Astrocyte of the spinal cord (primary cell): ENCODE measurements at regions not wholly inside any gene's neighbourhood (a gene's known extent, or its start where the extent isn't known, plus 50 kb on each side); places are given as distances from the start of the nearest gene placed in this dataset.
A peak's percentile ranks its signal among the peaks of the same experiment; 100 is the strongest.
"Not testable (repeated sequence)": the region's sequence is repeated elsewhere in the genome, so short reads cannot be mapped to it uniquely, and the experiment has no call there.

Source experiments
- DNase-seq: peaks from one replicate; pipeline ENCODE4 v3.0.0; 2011; ENCODE audit warnings: low read depth, low spot score
- H3K4me3 ChIP-seq: 2 replicates; pipeline ENCODE4 v1.5.1; 2011; ENCODE audit warnings: low read depth, mild to moderate bottlenecking, low read length, moderate library complexity
- in situ Hi-C: cut with HindIII; loops from 2 replicates; pipeline ENCODE4 v1.10.0; 2017; ENCODE audit warnings: low sequenced_read_pairs
- TF ChIP-seq, protein P1 (sequence below): IDR thresholded peaks from 2 replicates; pipeline ENCODE4 v1.5.1; 2012; ENCODE audit warnings: low read depth, mild to moderate bottlenecking, low read length, inconsistent platforms

GRCh38 chr6:144530118-144530517 is 245.0 kb downstream of the UTRN start:
- in situ Hi-C loops, result no loop called here

GRCh38 chr6:144532238-144532637 is 247.1 kb downstream of the UTRN start:
- DNase-seq, H3K4me3 ChIP-seq, in situ Hi-C loops: not testable (repeated sequence)

More at GRCh38 chr6:144530118-144530517, 245.0 kb downstream of the UTRN start:
- DNase-seq, result no peak
- TF ChIP-seq, protein P1, sequence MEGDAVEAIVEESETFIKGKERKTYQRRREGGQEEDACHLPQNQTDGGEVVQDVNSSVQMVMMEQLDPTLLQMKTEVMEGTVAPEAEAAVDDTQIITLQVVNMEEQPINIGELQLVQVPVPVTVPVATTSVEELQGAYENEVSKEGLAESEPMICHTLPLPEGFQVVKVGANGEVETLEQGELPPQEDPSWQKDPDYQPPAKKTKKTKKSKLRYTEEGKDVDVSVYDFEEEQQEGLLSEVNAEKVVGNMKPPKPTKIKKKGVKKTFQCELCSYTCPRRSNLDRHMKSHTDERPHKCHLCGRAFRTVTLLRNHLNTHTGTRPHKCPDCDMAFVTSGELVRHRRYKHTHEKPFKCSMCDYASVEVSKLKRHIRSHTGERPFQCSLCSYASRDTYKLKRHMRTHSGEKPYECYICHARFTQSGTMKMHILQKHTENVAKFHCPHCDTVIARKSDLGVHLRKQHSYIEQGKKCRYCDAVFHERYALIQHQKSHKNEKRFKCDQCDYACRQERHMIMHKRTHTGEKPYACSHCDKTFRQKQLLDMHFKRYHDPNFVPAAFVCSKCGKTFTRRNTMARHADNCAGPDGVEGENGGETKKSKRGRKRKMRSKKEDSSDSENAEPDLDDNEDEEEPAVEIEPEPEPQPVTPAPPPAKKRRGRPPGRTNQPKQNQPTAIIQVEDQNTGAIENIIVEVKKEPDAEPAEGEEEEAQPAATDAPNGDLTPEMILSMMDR, result no peak
- H3K4me3 ChIP-seq, result no peak overlapping the region

GRCh38 chr6:144534180-144534579 is 249.0 kb downstream of the UTRN start:
- TF ChIP-seq, protein P1, result no peak
- DNase-seq, result no peak
- H3K4me3 ChIP-seq, result no peak overlapping the region
- in situ Hi-C loops, result no loop called here

DNA sequence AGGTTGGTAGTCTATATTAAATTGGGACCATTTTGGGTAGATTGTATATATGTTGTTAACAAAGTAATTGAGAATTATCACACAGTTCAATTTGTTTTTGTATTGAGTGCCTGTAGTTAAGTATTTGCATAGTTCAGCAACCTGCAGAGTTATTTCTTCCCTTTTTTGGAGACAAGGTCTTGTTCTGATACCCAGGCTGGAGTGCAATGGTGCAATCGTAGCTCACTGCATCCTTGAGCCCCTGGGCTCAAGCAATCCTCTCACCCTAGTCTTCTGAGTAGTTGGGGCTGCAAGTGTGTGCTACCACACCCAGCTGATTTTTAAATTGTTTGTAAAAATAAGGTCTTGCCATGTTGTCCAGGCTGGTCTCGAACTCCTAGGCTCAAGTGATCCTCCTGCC is 250.5 kb downstream of the UTRN start:
- H3K4me3 ChIP-seq, result no peak overlapping the region
- in situ Hi-C loops, result no loop called here
- TF ChIP-seq, protein P1, result no peak
- DNase-seq, result no peak

GRCh38 chr6:144536079-144536478 is 250.9 kb downstream of the UTRN start:
- in situ Hi-C loops, result no loop called here

GRCh38 chr6:144543006-144543871 is 258.1 kb downstream of the UTRN start:
- H3K4me3 ChIP-seq, result no peak overlapping the region
- peak; percentile 37 for DNase-seq
- in situ Hi-C loops, result no loop called here
- TF ChIP-seq, protein P1, result no peak

More at GRCh38 chr6:144536079-144536478, 250.9 kb downstream of the UTRN start:
- DNase-seq, result no peak
- TF ChIP-seq, protein P1, result no peak
- no peak overlapping the region for H3K4me3 ChIP-seq

DNA sequence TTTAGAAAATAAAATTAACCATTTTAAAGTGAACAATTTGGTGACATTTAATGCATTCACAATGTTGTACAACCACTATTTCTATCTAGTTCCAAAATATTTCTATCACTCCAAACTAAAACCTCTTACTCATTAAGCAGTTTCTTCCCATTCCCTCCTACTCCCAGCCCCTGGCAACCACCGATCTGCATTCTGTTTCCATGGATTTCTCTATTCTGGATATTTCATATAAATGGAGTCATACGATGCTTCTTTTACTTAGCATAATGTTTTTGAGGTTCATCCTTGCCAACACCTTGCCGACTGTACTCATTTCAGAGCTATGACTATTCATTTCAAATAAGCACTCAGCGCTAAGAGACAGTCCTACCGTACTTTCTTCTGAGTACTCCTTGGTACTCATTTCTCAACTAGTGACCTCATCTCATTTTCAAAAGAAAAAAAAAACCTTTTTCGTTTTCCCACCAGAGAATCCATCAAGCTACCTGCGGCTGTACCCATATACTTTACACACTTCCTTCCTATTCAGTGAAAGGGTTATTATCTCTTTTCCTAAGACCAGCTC is 259.2 kb downstream of the UTRN start:
- no peak overlapping the region for H3K4me3 ChIP-seq
- in situ Hi-C loops, result no loop called here
- TF ChIP-seq, protein P1, result no peak
- no peak for DNase-seq
